Activated T-helper 1 cell treated with anti-CD3 and anti-CD28 coated beads, Interleukin-12 subunit alpha, Interleukin-12 subunit beta, Interleukin-2, Interleukin-4 antibody, amounts not matched to agents 30 ng/mL and 10 ng/mL and 1 ng/mL, durations not matched to agents 14 hours and 24 hours and 36 hours (primary cell): ENCODE measurements at regions not wholly inside any gene's neighbourhood (a gene's known extent, or its start where the extent isn't known, plus 50 kb on each side); places are given as distances from the start of the nearest gene placed in this dataset.
"Not testable (repeated sequence)": the region's sequence is repeated elsewhere in the genome, so short reads cannot be mapped to it uniquely, and the experiment has no call there.

Experiments used
- DNase-seq: peaks from one replicate; pipeline ENCODE4 v3.0.0; 2021; ENCODE audit warnings: low spot score
- H3K27ac Mint-ChIP-seq: one replicate; pipeline ENCODE4 v1.8.0; 2021; ENCODE audit warnings: mild to moderate bottlenecking, mixed read lengths
- H3K27me3 Mint-ChIP-seq: one replicate; pipeline ENCODE4 v1.8.0; 2022; ENCODE audit warnings: mild to moderate bottlenecking, moderate library complexity, mixed read lengths; ENCODE audit not compliant: insufficient read depth
- H3K36me3 Mint-ChIP-seq: one replicate; pipeline ENCODE4 v1.8.0; 2021; ENCODE audit warnings: low read depth, mixed read lengths
- H3K4me1 Mint-ChIP-seq: one replicate; pipeline ENCODE4 v1.8.0; 2021; ENCODE audit warnings: low read depth, mixed read lengths
- H3K4me3 Mint-ChIP-seq: one replicate; pipeline ENCODE4 v1.8.0; 2021; ENCODE audit warnings: mild to moderate bottlenecking, moderate library complexity, mixed read lengths
- H3K9me3 Mint-ChIP-seq: one replicate; pipeline ENCODE4 v1.8.0; 2021; ENCODE audit warnings: mixed read lengths
- intact Hi-C: fragments of 100-400 bp; cut with micrococcal nuclease; formaldehyde crosslinking; loops from one replicate; pipeline ENCODE4 v1.15.1; 2024

DNA sequence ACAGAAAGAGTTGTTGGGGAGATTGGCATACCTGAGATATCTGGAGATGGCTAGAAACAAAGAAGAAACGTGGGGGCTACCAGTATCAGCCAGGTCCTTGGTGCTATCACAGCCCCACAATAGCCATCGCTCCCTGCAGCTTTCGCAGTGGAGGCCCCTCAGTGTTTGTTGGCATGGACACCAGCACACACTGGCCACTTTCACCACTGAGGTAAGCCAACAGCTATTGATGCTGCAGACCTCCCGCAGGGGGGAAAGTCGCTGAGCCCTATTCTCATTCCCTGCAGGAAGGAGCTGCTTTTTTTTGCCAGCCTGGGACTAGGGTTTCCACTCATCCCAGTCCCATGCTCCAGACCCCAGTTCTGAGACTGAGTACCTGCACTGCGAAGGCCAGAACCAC lies 879.2 kb upstream of the IGFBP7 start:
- Mint-ChIP-seq H3K27ac (no peak overlapping the region), H3K27me3 (no peaks in the 10 kb centered on the region), H3K4me3 (no peak overlapping the region), H3K36me3 (no peaks in the 10 kb centered on the region), H3K9me3 (peaks cover 4% of the 10 kb centered on the region), H3K4me1 (no peaks in the 10 kb centered on the region)
- no peak for DNase-seq
- intact Hi-C loops: no loop called here

- Mint-ChIP-seq H3K27me3 (no peaks in the 10 kb centered on the region), H3K27ac (no peak overlapping the region), H3K9me3 (no peaks in the 10 kb centered on the region), H3K4me1 (no peaks in the 10 kb centered on the region), H3K36me3 (no peaks in the 10 kb centered on the region), H3K4me3 (no peak overlapping the region)
- DNase-seq: no peak
- intact Hi-C loops: no loop called here
Measured at GRCh38 chr4:57985161-57985560, 875.0 kb upstream of the IGFBP7 start.

DNA sequence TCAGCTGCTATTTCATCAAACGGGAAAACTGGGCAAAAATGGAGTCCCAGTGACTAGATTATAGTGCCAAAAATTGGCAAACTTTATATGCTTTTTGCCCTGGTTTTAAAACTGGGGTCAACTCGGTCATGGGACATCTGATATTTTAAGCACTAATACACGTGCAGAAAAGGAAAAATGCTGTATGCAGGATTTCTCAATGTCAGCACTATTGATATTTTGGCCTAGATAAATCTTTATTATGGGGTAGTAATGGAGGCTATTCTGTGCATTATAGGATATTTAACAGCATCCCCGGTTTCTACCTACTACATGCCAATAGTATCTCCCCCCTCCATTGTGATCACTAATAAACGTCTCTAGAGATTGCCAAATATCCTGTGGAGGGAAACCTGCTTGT lies 870.9 kb upstream of the IGFBP7 start:
- Mint-ChIP-seq H3K4me1 (no peaks in the 10 kb centered on the region), H3K9me3 (no peaks in the 10 kb centered on the region), H3K27me3 (no peaks in the 10 kb centered on the region), H3K4me3 (no peak overlapping the region), H3K27ac (no peak overlapping the region), H3K36me3 (no peaks in the 10 kb centered on the region)
- intact Hi-C loops: no loop called here
- no peak for DNase-seq

GRCh38 chr4:57974821-57975220 lies 864.6 kb upstream of the IGFBP7 start:
- no peak for DNase-seq
- Mint-ChIP-seq H3K27me3 (no peaks in the 10 kb centered on the region), H3K9me3 (peaks cover 5% of the 10 kb centered on the region), H3K4me1 (no peaks in the 10 kb centered on the region), H3K27ac (no peak overlapping the region), H3K4me3 (no peak overlapping the region), H3K36me3 (no peaks in the 10 kb centered on the region)
- intact Hi-C loops: no loop called here

GRCh38 chr4:57973819-57974218 lies 863.6 kb upstream of the IGFBP7 start:
- DNase-seq: no peak
- Mint-ChIP-seq H3K4me1 (no peaks in the 10 kb centered on the region), H3K27me3 (no peaks in the 10 kb centered on the region), H3K9me3 (peaks cover 5% of the 10 kb centered on the region), H3K36me3 (no peaks in the 10 kb centered on the region), H3K4me3 (no peak overlapping the region), H3K27ac (no peak overlapping the region)
- intact Hi-C loops: no loop called here

- no peaks in the 10 kb centered on the region for H3K4me1 Mint-ChIP-seq
- peaks cover 19% of the 10 kb centered on the region for H3K9me3 Mint-ChIP-seq
- no peak overlapping the region for H3K27ac Mint-ChIP-seq
- no peak for DNase-seq
- intact Hi-C loops: no loop called here
- no peaks in the 10 kb centered on the region for H3K36me3 Mint-ChIP-seq
- no peaks in the 10 kb centered on the region for H3K27me3 Mint-ChIP-seq
- no peak overlapping the region for H3K4me3 Mint-ChIP-seq
Measured at GRCh38 chr4:57971261-57971660, 861.1 kb upstream of the IGFBP7 start.

- no peaks in the 10 kb centered on the region for H3K36me3 Mint-ChIP-seq
- no peak overlapping the region for H3K27ac Mint-ChIP-seq
- peaks cover 26% of the 10 kb centered on the region for H3K9me3 Mint-ChIP-seq
- H3K4me3 Mint-ChIP-seq: no peak overlapping the region
- no peak for DNase-seq
- H3K27me3 Mint-ChIP-seq: no peaks in the 10 kb centered on the region
- H3K4me1 Mint-ChIP-seq: no peaks in the 10 kb centered on the region
- intact Hi-C loops: no loop called here
Measured at GRCh38 chr4:57966987-57967760, 857.0 kb upstream of the IGFBP7 start.

DNA sequence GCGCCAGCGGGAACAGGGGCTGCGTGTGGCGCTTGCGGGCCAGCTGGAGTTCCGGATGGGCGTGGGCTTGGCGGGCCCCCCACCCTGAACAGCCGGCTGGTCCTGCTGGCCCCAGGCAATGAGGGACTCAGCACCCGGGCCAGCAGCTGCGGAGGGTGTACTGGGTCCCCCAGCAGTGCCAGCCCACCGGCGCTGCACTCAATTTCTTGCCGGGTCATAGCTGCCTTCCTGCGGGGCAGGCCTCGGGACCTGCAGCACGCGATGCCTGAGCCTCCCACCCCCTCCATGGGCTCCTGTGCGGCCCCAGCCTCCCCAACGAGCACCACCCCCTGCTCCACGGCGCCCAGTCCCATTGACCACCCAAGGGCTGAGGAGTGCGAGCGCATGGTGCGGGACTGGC lies 855.2 kb upstream of the IGFBP7 start:
- H3K36me3 Mint-ChIP-seq, H3K27me3 Mint-ChIP-seq, intact Hi-C loops, H3K4me1 Mint-ChIP-seq, H3K27ac Mint-ChIP-seq, H3K4me3 Mint-ChIP-seq, DNase-seq: not testable (repeated sequence)
- H3K9me3 Mint-ChIP-seq: peaks cover 22% of the 10 kb centered on the region

DNA sequence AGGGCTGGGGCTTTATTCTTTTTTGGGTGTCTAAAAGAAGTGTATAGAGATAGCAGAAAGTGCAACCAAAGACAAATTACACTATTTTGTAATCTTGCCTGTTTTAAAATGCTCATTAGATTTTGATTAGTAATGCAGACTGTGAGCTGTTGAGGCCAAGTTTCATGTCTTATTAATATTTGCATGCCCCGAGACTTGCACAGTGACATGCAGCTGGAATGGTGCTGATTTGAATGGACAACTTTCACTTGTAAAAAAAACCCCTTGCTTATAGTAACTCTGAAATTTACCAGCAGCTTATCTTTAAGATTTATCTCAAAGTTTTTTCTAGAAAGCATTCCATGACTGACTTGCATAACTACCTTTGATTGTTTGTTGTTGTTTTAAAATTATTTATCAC lies 835.1 kb upstream of the IGFBP7 start:
- intact Hi-C loops: no loop called here
- H3K9me3 Mint-ChIP-seq: no peaks in the 10 kb centered on the region
- no peak overlapping the region for H3K4me3 Mint-ChIP-seq
- no peak overlapping the region for H3K27ac Mint-ChIP-seq
- H3K36me3 Mint-ChIP-seq: no peaks in the 10 kb centered on the region
- no peak for DNase-seq
- H3K27me3 Mint-ChIP-seq: no peaks in the 10 kb centered on the region
- H3K4me1 Mint-ChIP-seq: no peaks in the 10 kb centered on the region

- H3K4me3 Mint-ChIP-seq: no peak overlapping the region
- H3K36me3 Mint-ChIP-seq: no peaks in the 10 kb centered on the region
- H3K27ac Mint-ChIP-seq: no peak overlapping the region
- intact Hi-C loops: no loop called here
- no peaks in the 10 kb centered on the region for H3K27me3 Mint-ChIP-seq
- no peak for DNase-seq
- no peaks in the 10 kb centered on the region for H3K9me3 Mint-ChIP-seq
- no peaks in the 10 kb centered on the region for H3K4me1 Mint-ChIP-seq
Measured at GRCh38 chr4:57943682-57944081, 833.5 kb upstream of the IGFBP7 start.

- H3K4me3 Mint-ChIP-seq, DNase-seq, H3K9me3 Mint-ChIP-seq, H3K4me1 Mint-ChIP-seq, intact Hi-C loops, H3K36me3 Mint-ChIP-seq, H3K27me3 Mint-ChIP-seq, H3K27ac Mint-ChIP-seq: not testable (repeated sequence)
Measured at GRCh38 chr4:57937326-57937725, 827.1 kb upstream of the IGFBP7 start.

DNA sequence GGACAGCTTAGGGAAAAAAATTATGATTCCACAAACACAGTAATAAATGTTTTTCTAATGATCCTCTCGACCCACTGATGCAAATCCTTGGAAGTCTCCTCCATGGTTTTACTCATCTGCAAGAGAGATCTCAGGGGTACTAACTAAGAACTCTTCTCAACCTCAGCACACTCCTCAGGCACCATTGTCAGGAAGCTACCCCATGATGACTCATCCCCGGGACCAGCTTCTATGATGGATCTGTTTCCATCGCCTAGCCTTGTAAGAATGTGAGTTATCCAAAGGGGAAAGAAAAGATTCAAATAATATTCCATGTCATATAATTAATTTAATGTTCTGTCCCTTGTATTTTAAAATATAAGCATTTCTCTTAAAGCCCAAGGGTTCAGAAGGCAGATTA lies 816.1 kb upstream of the IGFBP7 start:
- Mint-ChIP-seq H3K4me1 (no peaks in the 10 kb centered on the region), H3K36me3 (no peaks in the 10 kb centered on the region), H3K9me3 (peaks cover 3% of the 10 kb centered on the region), H3K27me3 (no peaks in the 10 kb centered on the region), H3K4me3 (no peak overlapping the region), H3K27ac (no peak overlapping the region)
- intact Hi-C loops: no loop called here
- DNase-seq: no peak

DNA sequence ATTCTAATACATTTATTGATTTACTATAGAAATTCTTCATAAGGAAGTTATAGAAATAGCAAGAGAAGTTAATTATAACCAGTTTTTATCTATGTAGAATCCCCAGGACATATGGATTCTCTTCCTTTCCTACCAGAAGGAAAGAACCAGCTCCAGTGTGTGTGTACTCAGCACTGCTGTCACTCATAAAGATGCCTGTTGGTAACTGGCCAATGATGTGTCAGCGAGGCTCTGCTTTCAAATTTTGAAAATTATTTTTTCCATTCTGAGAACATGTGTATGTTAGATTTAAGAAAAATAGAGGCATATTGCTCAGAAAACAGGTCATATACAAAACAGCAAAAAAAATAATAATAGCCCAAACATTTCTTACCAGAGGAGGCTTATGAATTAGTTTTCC lies 814.8 kb upstream of the IGFBP7 start:
- Mint-ChIP-seq H3K27me3 (no peaks in the 10 kb centered on the region), H3K4me3 (no peak overlapping the region), H3K9me3 (peaks cover 3% of the 10 kb centered on the region), H3K27ac (no peak overlapping the region), H3K36me3 (no peaks in the 10 kb centered on the region), H3K4me1 (no peaks in the 10 kb centered on the region)
- intact Hi-C loops: no loop called here
- no peak for DNase-seq

DNA sequence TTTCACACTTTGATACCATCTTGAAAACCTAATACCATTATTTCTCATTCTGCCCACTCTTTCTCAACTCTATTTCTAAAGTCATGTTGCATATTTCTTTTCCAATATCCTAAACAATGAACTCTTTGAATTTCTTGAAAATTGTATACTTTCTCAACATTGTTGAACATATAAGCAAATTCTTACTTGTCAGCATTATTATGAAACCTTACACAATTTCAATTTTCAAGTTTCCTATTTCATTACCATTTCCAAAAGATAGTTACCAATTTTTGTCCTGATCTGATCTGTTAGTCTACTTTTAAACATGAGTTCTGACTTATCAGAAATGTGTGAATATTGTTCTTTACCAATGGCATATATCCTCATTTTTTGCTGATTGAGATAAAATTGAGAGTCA lies 806.3 kb upstream of the IGFBP7 start:
- intact Hi-C loops: no loop called here
- no peak for DNase-seq
- no peaks in the 10 kb centered on the region for H3K4me1 Mint-ChIP-seq
- H3K9me3 Mint-ChIP-seq: peaks cover 10% of the 10 kb centered on the region
- no peak overlapping the region for H3K27ac Mint-ChIP-seq
- H3K27me3 Mint-ChIP-seq: no peaks in the 10 kb centered on the region
- no peak overlapping the region for H3K4me3 Mint-ChIP-seq
- H3K36me3 Mint-ChIP-seq: no peaks in the 10 kb centered on the region
